HG03066 (cell line): ENCODE measurements at regions not wholly inside any gene's neighbourhood (a gene's known extent, or its start where the extent isn't known, plus 50 kb on each side); places are given as distances from the start of the nearest gene placed in this dataset.
"Not testable (repeated sequence)": the region's sequence is repeated elsewhere in the genome, so short reads cannot be mapped to it uniquely, and the experiment has no call there.

Experiments
- ATAC-seq: cut with Tn5 transposase; IDR thresholded peaks from one replicate; pipeline ENCODE4 v1.9.1; 2021; ENCODE audit warnings: low read depth; ENCODE audit not compliant: unreplicated experiment

DNA sequence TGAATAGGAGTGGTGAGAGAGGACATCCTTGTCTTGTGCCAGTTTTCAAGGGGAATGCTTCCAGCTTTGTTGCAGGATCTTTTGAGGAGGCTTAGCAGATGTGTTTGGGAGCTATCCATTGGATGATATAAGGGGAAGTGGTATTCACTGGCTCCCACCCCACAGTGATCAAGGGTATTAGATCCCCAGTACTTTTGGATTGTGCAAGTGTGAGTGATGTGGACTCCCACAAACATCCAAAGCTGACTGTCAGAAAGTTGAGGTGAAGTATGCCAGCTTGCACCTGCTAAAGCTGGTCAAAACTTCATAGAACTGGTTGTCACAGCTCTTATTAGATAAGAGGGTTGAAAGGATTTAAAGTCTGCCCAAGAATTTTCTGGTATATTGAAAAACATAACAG is 110.1 kb upstream of the BTG1 start:
- ATAC-seq, result no peak

GRCh38 chr12:92253301-92253700 is 107.7 kb upstream of the BTG1 start:
- ATAC-seq, result no peak

DNA sequence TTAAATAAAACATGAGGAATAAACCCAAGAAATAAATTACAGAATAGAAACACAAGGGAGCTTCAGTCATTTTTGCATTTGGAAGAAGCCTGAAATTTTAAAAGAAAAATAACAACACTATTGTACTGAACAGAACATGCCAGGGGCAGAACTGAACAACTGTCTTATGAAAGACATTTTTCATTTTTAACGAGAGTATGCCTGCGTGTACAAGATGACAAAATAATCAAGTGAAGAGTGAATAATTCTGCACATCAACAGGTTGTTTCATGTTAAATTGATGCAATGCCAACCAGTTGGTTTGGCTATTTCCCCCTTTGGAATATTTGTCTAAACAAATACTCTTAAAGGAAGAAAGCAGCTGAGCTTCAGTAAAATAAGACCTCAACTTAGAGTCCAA is 103.3 kb upstream of the BTG1 start:
- no peak for ATAC-seq

DNA sequence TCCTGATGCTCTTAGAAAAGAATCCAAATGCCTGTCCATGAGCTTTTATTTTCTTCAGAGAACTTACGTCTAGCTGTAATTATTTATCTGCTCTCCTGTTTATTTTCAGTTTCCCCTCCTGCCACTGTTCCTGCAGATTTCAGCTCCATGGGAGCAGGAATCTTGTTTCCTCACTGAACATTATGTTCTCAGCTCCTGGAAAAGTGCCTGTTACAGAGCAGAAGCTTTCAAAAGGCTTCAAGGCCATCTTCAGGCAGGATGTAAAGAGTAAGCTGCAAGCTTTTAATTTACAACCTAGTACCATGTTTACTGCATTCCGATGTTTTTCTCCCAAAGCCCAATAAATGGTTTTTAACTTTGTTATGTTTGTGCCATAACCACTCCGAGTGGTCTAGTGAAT is 98.4 kb upstream of the BTG1 start:
- ATAC-seq, result no peak

GRCh38 chr12:92242907-92243306 is 97.3 kb upstream of the BTG1 start:
- ATAC-seq, result no peak

DNA sequence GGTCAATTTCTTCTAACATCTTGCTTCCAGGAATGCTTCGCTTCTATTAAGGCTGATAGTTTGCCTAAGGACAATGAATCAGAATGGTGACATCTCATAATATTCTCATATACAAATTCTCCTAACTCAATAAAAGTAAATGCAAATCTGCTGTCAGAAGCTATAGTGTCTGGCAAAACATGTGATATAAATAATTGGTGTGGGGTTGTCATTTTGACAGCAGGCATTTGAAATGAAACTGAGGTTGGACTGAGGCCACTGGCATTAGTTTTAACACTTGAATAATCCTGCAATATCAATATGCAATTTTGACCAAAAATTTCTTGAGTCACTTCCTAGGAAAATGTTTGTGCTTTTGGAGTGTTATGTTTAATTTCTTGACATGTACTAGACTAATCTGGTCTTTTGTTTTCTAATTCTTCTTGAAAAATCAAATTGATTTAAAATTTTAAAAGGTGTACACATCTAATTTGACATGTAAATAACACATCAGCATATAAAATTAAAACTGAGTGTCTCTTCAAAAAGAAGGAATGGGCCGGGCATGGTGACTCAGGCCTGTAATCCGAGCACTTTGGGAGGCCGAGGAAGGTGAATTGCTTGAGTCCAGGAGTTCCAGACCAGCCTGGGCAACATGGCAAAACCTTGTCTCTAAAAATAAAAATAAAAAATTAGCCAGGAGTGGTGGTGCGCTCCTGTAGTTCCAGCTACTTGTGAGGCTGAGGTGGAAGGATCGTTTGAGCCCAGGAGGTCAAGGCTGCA is 92.3 kb upstream of the BTG1 start:
- no peak for ATAC-seq

DNA sequence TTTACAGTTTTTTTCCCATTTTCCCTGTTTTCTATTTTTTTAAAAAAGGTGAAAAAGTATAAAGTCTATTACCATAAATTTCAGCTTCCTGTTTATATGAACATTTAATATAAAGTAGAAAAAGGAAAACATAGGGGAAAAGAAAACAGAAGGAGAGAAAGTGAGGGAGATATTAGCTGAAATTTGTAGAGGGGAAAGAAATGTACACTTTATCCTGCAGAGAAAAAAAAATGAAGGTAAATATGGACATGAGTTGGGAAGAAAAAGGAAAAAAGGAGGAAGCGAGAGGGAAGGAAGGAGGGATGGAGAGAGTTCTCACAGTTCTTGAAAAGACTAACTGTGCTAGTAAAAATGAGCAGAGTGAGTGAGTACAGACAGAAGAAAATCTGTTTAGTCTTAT is 91.6 kb upstream of the BTG1 start:
- ATAC-seq, result no peak

GRCh38 chr12:92235703-92236472 is 90.2 kb upstream of the BTG1 start:
- no peak for ATAC-seq

GRCh38 chr12:92234533-92234932 is 88.9 kb upstream of the BTG1 start:
- no peak for ATAC-seq

- ATAC-seq, result no peak
Measured at GRCh38 chr12:92233346-92234015, 87.8 kb upstream of the BTG1 start.

DNA sequence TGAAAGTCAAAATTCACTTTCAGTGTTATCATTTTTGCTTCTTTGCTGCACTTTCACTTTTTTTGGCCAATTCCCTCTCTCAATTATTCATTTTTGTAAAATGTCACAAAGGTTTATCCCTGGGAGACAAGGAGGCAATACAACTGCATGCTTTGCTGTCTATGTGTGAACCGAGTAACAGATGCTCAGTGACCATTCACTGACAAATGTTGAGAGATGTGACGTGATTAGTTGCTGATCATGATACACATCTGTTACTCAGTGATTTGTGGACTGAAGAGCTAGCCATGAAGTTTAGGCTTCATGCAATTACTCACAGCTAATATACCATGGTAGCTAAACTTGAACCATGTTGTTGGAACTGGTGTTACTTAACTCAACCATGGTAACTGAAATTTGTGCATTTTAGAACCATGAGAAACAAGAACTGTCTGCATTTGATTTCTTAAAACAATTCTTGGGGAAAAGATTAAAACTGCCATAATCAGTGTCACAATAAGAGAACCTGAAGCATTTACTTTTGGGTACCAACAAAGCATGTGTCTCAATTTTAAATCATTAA is 86.8 kb upstream of the BTG1 start:
- not testable (repeated sequence) for ATAC-seq

DNA sequence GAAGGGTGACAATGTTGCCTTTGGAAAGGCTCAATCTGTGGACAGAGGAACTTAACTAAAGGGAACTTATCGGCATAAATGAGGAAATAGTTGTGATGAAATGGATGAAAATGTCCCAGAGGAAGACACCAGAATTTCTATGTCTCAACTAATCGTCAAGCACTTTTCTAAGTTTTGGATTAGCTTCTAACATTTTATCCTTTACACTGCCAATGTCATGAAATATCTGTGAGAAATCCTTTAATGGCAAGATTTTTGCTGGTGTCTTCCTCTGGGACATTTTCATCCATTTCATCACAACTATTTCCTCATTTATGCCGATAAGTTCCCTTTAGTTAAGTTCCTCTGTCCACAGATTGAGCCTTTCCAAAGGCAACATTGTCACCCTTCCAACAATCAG is 86.3 kb upstream of the BTG1 start:
- ATAC-seq, result not testable (repeated sequence)

DNA sequence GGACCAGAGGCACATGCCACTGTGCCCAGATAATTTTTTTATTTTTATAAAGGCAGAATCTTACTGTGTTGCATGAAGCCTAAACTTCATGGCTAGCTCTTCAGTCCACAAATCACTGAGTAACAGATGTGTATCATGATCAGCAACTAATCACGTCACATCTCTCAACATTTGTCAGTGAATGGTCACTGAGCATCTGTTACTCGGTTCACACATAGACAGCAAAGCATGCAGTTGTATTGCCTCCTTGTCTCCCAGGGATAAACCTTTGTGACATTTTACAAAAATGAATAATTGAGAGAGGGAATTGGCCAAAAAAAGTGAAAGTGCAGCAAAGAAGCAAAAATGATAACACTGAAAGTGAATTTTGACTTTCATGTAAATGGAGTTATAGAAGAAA is 85.9 kb upstream of the BTG1 start:
- ATAC-seq, result not testable (repeated sequence)

- ATAC-seq, result no peak
Measured at GRCh38 chr12:92229381-92229780, 83.7 kb upstream of the BTG1 start.

- ATAC-seq, result no peak
Measured at GRCh38 chr12:92226961-92227360, 81.3 kb upstream of the BTG1 start.

DNA sequence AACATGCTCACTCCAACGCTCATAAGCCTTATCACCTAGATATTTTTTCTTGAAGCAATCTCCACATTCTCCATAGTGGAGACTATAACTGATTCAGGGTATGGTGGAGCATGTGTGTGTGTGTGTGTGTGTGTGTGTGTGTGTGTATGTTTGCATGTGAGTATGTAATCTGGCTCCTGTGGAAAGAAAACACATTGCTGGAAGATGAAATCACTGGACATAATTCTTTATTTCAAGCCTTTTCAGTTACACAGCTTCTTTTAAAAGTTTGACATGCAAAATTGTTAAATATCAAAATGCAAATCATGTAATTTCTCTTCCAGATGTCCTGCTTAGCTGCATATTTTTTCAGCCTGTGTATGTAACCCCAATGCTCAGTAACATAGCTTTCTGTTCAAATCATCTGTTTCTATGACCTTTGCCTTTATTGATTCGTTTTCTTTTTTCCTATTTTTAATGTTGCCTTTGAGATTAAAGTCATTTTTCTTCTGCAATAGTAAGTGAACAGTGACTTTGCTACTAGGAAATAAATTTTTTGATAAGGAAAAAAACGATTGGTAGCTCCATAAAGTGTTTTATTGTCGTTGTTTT is 80.5 kb upstream of the BTG1 start:
- no peak for ATAC-seq

DNA sequence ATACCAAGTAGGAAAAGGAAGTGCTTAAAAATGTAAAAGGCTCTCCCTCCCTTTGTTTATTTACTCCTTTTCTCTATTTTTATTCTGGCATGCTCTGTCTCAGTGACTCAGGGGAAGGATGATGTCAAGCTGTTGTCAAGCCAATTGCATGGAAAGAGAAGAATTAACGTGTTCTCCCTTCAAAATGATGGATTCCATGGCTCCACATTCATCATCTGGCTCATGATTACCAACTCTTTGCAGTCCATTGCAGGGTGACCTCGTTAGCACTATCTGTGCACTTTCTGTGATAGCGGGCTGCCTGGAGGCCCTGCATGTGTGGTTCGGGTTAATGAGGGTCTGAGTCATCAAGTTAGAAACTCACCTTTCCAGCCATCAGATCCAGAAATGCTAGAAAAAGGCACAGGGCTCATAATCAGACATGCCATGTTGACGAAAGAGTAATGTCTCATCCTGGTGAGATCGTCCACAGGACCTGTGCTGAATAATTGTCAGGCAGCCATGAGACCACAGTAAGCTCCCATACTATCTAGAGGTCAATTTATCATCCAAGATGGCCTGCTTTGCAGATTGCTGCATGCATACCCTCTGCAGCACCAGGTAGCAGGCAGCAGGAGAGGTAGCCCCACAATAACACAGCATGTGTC is 79.2 kb upstream of the BTG1 start:
- no peak for ATAC-seq

DNA sequence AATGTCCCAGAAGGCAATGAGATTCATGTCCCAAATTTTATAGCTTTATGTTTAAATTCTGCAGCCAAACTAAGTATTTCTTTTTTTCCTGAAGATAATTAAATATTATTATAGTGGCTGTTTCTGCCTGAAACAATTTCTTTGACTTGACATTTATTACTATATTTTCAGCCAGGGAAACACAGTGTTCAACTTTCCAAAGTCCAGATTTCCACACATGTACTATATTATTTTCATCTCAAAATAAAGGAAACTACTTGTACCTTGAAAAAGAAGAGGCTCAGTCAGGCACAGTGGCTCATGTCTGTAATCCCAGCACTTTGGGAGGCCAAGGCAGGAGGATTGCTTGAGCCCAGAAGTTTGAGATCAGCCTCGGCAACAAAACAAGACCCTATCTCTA is 77.8 kb upstream of the BTG1 start:
- no peak for ATAC-seq

- ATAC-seq, result no peak
Measured at GRCh38 chr12:92221656-92222315, 76.1 kb upstream of the BTG1 start.
